Suppressor macrophage treated with lipopolysaccharide for 4 hours (primary cell): ENCODE measurements at regions not wholly inside any gene's neighbourhood (a gene's known extent, or its start where the extent isn't known, plus 50 kb on each side); places are given as distances from the start of the nearest gene placed in this dataset.

Source experiments
- DNase-seq: peaks from one replicate; pipeline ENCODE4 v3.0.0-alpha.2; 2020

DNA sequence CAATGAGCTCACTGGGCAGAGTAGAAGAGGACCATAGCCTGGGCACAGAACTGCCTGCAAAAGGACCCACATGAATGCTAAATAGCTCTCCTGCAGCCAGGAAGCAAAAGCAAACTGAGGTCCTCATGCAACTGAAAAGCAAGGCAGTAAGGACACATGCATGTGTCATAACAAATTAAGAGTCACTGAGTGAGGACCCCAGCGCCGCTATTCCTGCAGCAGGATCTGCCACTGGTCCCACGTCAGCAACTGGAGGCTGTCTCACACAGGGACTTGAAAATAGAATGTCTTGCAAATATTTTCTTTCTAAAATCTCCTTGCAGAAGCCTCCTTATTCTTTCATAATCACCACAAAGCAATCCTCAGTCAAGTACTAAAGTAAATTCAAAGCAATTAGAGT lies 559.6 kb upstream of the DAB1 start:
- DNase-seq, result no peak

DNA sequence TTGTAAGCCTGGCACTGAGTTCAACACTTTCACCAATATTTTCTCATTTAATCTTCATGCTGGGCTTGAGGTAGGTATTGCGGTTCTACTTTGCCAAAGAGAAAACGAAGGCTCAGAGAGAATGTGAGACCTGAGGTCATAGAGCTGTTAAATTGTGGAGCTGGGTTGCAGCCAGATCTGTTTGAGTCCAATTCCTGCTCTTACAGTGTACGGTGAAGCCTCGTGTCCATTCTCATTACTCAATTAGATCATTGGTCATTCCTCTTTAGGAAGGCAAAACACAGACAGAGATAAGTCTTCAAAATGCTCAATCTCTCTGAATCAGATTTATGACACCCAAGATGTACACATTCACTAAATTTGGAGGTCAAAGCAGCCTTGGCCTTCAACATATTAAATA lies 559.0 kb upstream of the DAB1 start:
- no peak for DNase-seq

DNA sequence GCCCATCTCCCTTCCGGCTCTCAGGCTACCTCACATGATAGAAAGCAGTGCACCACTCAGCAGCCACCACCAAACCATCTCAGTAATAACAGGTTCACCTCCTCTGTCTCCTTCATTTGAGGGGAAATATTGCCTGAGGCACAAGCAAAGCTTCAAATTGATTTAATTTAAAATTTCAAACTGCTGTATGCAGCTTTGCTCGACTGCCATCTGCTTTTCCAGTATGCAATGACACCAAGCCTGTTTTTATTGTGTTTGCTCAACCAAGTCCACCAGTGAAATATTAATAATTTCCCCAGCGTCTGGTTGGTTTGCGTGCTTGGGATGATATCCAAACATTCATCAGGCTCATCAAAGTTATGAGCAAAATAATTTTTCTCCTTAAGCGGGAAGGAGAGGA lies 552.4 kb upstream of the DAB1 start:
- DNase-seq, result no peak

DNA sequence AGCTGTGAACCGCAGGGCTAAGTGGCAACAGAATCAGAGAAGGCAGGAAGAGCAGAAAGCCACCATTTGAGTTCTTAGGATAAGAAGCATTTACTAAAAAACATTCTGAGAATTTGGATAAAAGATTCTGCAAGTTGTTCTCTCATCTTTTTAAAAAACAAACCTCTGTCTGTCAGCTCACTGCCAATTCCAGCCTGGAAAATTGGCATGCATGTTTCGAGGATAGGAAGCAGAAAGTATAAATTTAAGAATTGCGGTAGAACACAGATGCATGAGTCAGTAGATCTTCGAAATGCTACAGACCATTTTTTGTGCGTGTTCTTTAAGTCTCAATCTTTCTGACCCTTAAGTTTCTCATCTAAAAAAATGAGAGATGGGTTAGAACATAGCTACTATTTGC lies 544.5 kb upstream of the DAB1 start:
- no peak for DNase-seq

DNA sequence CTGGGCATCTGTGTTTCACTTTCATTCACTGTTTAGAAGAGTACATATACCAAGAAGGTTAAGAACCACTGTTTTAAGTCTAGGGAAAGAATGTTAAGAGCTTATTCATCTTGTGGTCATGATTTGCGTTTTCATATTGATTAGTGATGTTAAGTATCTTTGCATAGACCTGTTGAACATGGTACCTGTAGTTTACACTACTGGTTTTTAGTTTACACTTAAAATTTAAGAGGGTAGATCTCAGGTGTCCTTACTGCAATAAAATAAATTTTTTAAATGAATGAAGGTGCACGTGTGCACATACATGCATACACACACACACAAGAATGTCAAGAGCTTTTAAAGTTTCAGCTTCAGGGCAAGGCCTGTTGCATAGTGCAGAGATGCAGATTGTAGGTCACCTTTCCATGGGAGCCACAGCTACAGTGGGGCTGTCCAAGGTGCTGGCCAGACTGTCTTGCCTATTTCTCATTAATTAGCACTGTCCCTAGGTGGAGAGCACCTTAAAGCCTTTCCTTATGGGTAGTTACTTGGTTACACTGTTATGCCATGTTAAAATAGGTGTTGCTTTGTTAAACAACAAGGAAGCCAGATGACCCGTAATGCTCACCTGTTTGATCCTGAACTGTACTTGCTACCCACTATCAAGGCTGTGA lies 543.0 kb upstream of the DAB1 start:
- no peak for DNase-seq

DNA sequence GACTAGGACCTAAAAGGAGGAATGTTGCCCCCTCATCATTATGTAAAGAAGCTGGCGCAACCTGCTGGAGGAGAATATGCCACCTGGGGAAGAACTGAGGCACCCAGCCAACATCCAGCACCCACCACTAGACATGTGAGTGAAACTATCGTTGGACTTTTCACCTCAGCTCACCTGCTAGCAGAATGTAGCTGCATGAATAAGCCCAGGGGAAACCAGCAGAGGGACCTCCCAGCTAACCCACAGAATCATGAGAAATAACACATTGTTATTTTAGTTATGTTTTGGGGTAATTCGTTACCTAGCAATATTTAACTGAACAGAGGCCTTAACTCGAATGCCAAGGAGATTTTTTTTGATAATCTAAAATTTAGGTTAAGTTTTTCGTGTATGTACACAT lies 542.5 kb upstream of the DAB1 start:
- DNase-seq, result no peak

DNA sequence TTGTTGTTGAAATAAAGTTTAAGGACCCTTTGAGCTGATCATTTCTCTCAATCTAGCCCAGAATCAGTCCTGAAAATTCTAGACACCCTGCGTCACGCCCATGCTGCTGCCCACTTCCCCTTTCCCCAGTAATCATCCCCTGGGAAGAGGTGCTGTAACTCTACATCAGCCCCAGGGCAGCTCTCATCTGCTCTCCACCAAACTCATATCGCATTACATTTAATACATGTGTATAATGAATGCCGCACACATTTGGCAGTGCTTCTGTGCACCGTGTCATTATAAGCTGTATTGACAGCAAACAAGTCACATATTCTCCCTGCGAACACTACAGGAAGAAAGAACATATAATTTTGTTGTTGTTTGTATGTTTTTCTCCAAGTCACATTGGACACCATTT lies 539.7 kb upstream of the DAB1 start:
- no peak for DNase-seq

DNA sequence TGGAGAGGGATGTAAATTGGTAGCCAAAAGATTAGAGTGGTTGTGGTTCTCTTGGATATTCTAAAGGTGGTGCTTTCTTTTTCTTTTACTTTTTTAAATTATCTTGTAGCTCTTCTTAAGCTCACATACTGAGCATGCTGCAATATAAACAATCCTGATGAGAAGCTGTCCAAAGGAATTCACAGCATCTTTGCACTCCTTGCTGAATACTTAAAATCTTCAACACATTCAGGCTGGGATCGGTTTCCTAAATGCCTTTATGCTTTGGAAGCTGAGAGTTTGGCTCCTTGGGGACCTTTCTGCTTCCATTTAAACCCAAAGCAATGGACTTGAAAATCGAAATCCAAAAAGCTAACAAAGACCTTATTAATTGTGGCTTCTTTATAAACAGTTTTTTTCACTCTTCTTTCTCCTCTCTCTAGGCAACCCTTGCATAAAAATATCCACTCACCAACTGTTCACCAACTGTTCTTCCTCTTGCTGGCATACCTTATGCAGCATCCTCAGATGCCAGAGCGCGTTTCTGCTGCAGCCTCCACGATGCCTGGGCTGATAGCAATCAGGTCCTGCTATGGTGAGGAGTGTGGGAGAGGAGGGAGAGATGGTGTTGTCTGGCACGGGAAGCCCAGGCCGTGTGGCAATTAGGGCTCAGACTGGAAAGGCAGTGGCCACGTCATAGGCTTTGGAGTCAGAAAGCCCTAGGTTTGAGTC lies 535.8 kb upstream of the DAB1 start:
- no peak for DNase-seq

DNA sequence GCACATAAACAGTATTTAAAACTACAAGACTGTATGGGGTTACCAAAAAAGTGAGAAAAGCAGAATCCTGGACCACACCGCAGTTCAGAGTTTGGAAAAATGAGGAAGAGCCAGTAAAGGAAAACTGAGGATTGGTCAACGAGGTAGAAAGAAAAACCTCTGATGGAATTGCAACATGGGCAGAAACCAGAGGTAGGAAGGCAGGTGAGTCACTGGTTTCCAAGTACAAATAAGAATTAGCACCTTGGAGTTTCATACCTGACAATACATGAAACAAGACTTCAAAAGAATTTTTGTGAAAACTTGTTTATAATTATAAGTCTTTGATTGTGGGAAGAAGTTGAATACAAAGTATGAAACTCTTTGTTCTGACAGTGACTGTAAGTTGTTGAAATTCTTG lies 533.7 kb upstream of the DAB1 start:
- DNase-seq, result no peak

DNA sequence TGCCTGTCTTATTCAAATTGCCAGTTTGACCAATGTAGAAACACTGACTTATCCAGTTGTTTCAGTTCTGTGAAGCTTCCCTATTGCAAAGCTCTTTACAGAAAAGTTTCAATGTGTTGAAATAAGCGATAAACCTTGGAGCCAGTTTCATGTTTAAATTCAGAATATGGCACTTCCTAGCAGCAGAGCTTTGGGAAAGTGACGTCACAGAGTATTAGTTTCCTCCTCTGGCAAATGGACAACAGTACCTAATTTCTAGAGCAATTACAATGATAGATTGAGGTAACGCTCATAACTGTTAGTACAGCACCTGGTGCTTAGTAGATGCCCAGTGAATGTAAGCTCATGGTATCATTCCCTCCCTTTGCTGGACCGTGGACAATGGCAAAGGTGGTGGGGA lies 527.5 kb upstream of the DAB1 start:
- no peak for DNase-seq

DNA sequence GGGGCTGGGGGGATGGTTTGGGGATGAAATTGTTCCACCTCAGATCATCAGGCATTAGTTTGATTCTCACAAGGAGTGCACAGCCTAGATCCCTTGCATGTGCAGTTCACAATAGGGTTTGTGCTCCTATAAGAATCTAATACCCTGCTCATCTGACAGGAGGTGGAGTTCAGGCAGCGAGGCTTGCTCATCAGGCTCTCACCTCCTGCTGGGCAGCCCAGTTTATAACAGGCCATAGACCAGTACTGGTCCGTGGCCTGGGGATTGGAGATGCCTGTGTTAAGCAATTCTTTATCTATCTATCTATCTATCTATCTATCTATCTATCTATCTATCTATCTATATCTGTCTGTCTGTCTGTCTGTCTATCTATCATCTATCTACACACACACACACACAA lies 525.3 kb upstream of the DAB1 start:
- no peak for DNase-seq

DNA sequence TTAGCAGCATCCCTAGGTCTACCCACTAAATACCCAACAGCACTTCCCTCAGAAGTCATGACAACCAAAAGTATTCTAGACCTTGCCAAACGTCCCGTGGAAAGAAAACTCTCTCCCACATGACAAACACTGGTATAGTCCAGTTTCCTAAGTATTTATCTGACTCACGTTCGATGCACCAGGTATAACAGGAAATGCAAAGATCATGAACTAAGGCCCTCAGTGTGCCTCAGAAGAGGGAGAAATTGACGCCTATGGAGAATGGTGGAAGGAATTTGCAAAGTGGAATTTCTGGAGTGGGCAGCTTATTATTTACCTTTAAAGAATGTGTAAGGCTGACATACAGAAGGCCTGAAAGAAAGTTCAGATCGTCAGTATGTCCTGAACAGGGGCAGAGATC lies 523.6 kb upstream of the DAB1 start:
- DNase-seq, result no peak

DNA sequence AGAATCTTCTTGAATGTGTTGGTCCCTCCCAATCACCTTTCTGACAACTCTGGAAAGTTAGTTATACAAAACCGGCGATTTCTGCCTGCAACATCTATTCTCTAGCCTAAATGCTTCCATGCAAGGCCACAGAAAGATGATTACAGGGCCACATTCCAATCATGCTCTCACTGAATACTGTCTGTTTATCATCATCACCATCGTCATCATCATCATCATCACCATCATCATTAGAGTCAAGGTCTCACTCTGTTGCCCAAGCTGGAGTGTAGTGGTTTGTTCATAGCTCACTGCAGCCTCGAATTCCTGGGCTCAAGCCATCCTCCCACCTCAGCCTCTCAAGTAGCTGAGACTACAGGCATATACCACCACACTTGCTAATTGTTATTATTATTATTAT lies 521.2 kb upstream of the DAB1 start:
- DNase-seq, result no peak

DNA sequence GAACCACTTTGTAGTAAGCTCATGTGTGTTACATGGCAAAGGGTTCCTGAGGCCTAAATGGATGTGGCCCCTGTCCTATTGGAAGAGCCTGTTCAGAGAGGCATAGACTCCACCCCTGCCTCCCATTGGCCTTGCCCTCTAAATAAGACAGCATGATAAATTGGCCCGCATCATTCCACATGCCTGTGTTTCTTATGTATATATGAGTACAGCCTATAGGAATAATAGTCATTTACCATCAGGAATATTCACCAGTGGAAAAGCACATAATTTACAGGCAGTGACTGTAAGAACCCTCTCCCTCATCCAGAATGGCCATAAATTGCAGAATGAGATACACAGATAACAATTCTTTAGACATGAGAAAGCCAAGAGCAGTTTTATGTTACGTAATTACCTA lies 519.5 kb upstream of the DAB1 start:
- no peak for DNase-seq

DNA sequence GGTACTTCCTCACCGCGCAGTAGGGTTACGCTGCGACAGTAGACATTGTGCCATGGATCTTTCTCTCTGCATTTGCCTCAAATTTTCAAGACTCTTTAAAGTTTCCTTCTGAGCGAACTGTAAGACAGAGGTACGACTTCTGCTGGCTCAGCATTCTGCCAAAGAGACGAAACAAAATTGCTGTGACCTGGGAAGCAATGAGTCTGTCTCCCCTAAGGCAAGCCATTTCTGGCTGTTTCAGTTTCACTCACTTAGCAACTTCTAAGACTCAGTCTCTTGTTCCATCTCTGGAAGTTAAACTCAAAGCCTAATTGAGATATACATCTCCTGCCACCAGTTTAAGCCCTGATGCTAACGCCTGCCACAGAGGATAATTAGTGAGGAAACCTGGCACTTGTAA lies 510.9 kb upstream of the DAB1 start:
- DNase-seq, result no peak

DNA sequence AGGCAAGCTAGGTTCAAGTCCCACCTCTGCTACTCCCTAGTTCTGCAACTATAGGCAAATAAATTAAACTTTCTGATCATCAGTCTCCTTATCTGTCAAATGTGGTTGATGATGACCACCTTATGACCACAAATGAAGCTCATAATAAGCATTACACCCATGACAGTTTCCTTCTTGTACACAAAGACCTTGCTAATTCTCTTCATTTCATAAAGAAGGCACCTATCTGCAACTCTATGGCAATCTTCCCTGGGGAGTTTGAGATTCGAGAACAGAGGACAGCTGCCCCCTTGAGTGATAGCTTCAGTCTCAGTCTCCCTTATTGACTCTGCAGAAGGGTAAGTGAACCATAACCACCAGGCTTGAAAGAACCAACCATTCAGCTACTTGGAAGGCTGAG lies 503.1 kb upstream of the DAB1 start:
- no peak for DNase-seq

DNA sequence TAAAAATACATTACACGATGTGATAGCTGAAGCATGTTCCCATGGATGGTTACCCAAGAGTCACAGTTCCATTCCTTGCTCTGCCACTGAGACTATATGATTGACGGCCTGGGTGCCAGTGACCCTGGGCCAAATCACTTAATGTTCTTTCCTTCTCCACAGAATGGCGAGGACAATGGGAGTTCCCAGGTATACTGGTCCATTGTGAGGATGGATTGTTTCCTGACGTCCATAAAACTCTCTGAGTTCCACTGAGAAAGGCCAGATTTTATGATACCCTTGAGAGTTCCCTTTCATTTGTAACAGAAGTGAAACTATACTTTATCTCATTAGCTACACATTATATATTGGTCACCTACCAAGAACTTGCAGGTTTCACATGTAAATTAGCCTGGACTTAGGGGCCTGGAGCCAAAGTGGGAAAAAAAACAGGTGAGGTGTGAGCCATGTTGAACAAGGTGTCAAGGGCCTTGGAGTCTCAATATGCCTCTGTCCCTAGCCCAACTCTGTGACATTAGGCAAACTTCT lies 502.2 kb upstream of the DAB1 start:
- DNase-seq, result no peak

DNA sequence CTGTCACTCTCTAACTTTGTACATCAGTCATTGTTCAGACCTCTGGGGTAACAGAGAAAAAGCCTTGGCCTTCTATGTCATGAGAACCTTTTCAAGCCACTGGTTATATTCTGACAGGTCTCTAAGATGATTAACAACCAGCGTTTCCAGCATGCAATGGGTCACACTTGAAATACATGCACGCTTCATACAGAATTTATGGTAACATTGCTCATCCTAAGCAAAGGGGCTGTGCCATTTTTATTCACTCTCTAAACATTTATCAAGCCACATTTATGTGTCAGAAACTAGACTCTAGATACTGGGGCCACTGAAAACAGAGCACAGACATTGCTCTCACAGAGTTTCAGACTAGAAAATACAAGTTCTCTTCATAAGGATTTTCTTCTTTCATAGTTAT lies 501.4 kb upstream of the DAB1 start:
- DNase-seq, result no peak

DNA sequence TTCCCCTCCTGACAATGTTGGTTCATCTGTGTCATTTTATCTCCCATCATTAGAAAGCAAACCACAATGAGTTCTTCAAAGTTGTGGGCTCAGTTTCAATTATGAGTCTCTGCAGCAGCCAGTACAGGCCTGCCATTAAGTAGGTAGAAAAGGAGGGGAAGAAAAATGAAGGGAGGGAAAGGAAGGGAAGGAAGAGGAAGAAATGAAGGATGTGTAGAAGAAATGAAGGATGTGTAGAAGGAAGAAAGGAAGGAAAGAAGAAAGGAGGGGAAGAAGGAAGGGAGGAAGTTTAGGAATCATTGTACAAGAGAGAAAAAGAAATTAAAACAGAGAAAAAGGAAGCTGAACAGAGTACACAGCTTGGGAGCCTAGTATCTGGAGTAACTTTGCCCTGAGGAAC lies 498.3 kb upstream of the DAB1 start:
- no peak for DNase-seq

DNA sequence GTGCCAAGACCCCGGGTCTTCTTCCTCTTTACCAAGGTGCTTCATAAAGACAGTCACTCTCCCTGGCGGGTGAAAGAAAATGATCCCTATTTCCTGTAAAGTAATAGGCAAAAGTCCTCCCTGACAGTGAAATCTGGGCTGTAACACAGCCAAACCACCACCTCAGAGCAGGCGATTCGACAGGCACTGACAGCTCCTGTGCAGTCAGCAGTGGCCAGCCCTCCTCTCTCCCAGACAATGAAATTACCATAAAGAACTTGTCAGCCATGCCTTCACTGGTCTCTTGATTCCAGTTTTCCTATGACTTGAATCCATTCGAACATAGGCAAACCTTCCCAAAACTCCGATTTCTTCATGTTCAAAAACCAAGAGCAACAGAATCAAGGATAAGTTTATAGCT lies 492.2 kb upstream of the DAB1 start:
- no peak for DNase-seq

DNA sequence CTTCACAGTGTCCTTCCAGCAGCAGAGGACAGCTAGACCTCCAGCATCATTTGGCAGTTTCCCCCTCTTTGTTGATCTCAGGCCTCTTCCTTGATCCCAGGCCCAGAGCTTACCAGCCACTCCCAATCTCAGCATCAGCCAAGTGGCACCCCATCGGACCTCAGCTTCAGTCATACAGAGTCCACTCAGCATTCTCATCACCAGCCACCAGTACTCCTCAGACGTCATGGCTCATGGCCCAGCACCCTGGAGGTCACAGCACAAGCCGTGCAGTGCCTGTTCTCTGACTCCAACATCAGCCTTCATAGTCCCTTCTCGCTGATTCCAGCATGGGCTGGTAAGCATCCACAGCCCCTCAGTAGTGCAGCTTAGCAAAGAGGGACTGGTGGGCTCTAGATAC lies 487.6 kb upstream of the DAB1 start:
- no peak for DNase-seq

DNA sequence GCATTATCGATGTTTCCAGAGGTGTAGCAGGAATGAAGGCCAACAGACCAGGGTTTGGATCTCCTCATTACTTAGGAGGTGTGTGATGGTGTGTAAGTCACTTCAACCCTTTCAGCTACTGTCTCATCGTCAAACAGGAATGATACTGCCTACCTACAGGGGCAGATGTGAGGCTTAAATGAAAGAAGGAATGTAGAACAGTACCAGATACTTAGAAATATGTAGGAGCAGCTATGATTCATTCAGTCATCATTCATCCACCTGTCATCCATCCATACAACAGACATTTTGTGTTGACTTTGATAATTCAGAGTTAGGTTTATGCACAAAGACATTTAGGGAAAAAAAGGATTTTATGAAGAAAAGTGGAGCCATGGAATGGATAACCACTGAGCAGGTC lies 486.9 kb upstream of the DAB1 start:
- no peak for DNase-seq

DNA sequence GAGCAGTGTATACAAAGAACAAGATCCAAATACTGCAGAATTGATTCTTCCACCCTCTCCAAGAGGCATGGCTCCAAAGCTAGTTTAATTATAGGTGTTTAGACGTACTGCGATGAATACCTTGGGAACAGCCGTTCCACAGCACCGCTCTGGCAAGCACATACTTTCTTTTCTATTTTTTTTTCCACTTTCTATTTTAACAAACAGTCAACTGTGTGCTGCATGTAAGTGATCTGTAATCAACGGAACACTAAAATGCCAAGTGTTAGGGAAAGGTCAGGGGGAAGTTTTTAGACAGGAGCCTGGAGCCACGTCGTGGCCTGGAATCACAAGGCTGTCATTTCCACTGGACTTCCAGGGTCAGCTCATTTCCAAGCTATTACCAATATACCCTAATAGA lies 486.4 kb upstream of the DAB1 start:
- no peak for DNase-seq

DNA sequence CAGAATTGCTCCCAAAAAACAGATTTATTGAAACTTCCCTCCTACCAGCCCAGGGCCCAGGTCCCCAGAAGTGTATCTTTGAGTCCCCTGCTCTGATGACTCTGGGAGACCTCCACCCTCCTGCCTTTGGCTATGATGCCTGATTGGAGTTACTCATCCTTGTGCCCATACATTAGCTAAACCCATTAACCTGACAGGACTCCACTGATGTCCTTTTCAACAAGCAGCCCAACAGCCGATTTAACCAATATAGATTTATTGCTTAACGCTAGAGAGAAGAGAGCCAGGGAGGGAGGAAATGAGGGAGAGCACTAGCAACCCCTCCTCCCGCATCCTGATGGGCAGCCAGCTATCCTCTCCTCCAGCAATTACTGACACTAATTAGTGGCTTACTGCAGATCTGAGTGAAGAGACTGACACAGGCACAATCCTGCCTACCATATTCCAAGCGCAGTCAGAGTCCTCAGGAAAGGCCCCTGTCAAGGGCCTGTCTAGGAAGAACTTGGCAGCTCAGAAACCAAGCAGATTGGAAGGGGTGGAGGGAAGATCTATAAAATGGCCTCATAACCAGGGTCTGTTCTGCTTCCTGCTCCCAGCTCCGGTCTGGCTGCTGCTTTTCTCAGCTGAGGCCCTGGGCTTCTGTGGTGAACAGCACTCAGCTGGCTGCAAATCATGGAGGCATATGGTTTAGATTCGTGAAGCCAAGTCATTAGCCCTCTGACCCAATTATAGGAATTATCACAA lies 484.5 kb upstream of the DAB1 start:
- DNase-seq, result no peak
